Nephron progenitor cell (in vitro differentiated cells): ENCODE measurements at regions not wholly inside any gene's neighbourhood (a gene's known extent, or its start where the extent isn't known, plus 50 kb on each side); places are given as distances from the start of the nearest gene placed in this dataset.

Experiments used
- DNase-seq: peaks from one replicate; pipeline ENCODE4 v3.0.0; 2021
- H3K27ac Mint-ChIP-seq: 2 replicates; pipeline ENCODE4 v1.8.0; 2021; ENCODE audit warnings: mild to moderate bottlenecking, moderate library complexity, mixed read lengths
- H3K27me3 Mint-ChIP-seq: 2 replicates; pipeline ENCODE4 v1.8.0; 2021; ENCODE audit warnings: mild to moderate bottlenecking, low read depth, mixed read lengths; ENCODE audit not compliant: poor library complexity
- H3K36me3 Mint-ChIP-seq: 2 replicates; pipeline ENCODE4 v1.8.0; 2021; ENCODE audit warnings: low read depth, mixed read lengths
- H3K4me1 Mint-ChIP-seq: 2 replicates; pipeline ENCODE4 v1.8.0; 2021; ENCODE audit warnings: mixed read lengths
- H3K4me3 Mint-ChIP-seq: 2 replicates; pipeline ENCODE4 v1.8.0; 2021; ENCODE audit warnings: mild to moderate bottlenecking, moderate library complexity, mixed read lengths
- H3K9me3 Mint-ChIP-seq: 2 replicates; pipeline ENCODE4 v1.8.0; 2021; ENCODE audit warnings: mild to moderate bottlenecking, moderate library complexity, mixed read lengths
- CTCF ChIP-seq: fragments of 200-600 bp; sonication (generic); IDR thresholded peaks from 2 replicates; pipeline ENCODE4 v1.5.0; 2021; ENCODE audit warnings: antibody characterized with exemption

- Mint-ChIP-seq H3K9me3 (peaks cover 9% of the 10 kb centered on the region), H3K4me3 (no peak overlapping the region), H3K27me3 (no peaks in the 10 kb centered on the region), H3K36me3 (peaks cover 9% of the 10 kb centered on the region), H3K4me1 (peaks cover 19% of the 10 kb centered on the region), H3K27ac (peak overlapping the region; percentile 85)
- DNase-seq = no peak
- no peak for TF ChIP-seq CTCF
Observed at GRCh38 chr2:207459990-207460757, 69.6 kb upstream of the CREB1 start.

GRCh38 chr2:207463433-207463832 lies 66.3 kb upstream of the CREB1 start:
- Mint-ChIP-seq H3K36me3 (peaks cover 9% of the 10 kb centered on the region), H3K27me3 (no peaks in the 10 kb centered on the region), H3K4me1 (peaks cover 40% of the 10 kb centered on the region), H3K9me3 (peaks cover 9% of the 10 kb centered on the region), H3K27ac (no peak overlapping the region), H3K4me3 (no peak overlapping the region)
- TF ChIP-seq CTCF = no peak
- DNase-seq = no peak

- Mint-ChIP-seq H3K27ac (no peak overlapping the region), H3K4me1 (peaks cover 46% of the 10 kb centered on the region), H3K4me3 (no peak overlapping the region), H3K9me3 (peaks cover 9% of the 10 kb centered on the region), H3K27me3 (no peaks in the 10 kb centered on the region), H3K36me3 (peaks cover 9% of the 10 kb centered on the region)
- TF ChIP-seq CTCF = no peak
- no peak for DNase-seq
Observed at GRCh38 chr2:207464007-207464406, 65.8 kb upstream of the CREB1 start.

GRCh38 chr2:207465894-207466293 lies 63.9 kb upstream of the CREB1 start:
- no peak overlapping the region for H3K27ac Mint-ChIP-seq
- peaks cover 9% of the 10 kb centered on the region for H3K36me3 Mint-ChIP-seq
- no peak overlapping the region for H3K4me3 Mint-ChIP-seq
- peaks cover 62% of the 10 kb centered on the region for H3K4me1 Mint-ChIP-seq
- H3K27me3 Mint-ChIP-seq = no peaks in the 10 kb centered on the region
- peaks cover 9% of the 10 kb centered on the region for H3K9me3 Mint-ChIP-seq
- DNase-seq = no peak
- no peak for TF ChIP-seq CTCF

GRCh38 chr2:207467716-207468347 lies 61.9 kb upstream of the CREB1 start:
- no peak for DNase-seq
- peak overlapping the region; percentile 49 for H3K27ac Mint-ChIP-seq
- H3K4me1 Mint-ChIP-seq = peaks cover 77% of the 10 kb centered on the region
- no peak overlapping the region for H3K4me3 Mint-ChIP-seq
- peaks cover 7% of the 10 kb centered on the region for H3K9me3 Mint-ChIP-seq
- no peak for TF ChIP-seq CTCF
- H3K36me3 Mint-ChIP-seq = peaks cover 8% of the 10 kb centered on the region
- H3K27me3 Mint-ChIP-seq = no peaks in the 10 kb centered on the region
